SH-SY5Y (cell line): ENCODE measurements at regions not wholly inside any gene's neighbourhood (a gene's known extent, or its start where the extent isn't known, plus 50 kb on each side); places are given as distances from the start of the nearest gene placed in this dataset.

Source experiments
- GATA2 ChIP-seq: IDR thresholded peaks from 2 replicates; pipeline ENCODE4 v1.6.1; 2011; ENCODE audit warnings: mild to moderate bottlenecking, low read depth, low read length
- GATA3 ChIP-seq: IDR thresholded peaks from 2 replicates; pipeline ENCODE4 v1.6.1; 2011; ENCODE audit warnings: low read depth, mild to moderate bottlenecking, low read length, moderate library complexity

DNA sequence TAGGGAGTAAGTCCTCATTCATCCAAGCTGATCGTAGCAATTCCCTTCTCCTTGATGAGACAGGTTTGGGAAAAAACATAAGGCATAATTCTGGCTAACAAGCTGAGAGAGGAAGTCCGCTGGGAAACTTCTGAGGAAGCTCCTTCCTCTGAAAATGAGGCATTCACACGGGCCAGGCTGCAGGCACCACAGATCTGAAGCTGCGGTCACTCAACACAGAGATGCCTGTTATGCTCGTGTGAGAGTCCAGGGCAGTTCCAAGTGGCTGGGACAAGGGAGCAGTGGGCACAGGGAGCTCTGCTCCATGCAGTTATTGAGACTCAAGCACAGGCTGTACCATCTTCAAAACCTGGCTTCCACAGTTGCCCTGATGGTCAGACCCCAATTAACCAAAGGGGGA lies 200.9 kb upstream of the ID2 start:
- no peak for TF ChIP-seq GATA3
- no peak for TF ChIP-seq GATA2

DNA sequence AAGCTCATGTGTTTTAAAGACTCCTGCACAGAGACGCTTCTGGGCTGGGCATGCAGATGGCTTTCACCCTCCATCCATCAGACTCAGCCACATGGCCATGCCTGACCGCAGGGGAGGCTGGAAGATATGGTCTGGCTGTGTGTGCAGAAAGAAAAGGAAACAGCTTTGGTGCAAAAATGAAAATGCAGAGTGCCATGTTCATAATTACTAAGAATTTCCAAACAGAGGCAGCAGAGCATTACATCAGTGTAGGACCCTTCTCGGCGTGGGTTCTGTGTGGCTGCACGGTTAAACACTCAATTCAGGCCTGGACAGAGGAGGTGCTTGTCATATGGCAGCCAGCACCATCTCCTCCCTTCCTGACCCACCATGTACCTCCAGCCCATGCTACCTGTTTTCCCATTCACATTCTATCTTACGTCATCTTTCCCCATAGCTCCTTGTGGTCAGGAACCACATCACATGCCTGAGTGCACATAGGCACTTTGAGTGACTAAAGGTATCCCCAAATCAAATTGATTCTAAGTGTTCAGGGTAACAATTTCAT lies 200.3 kb upstream of the ID2 start:
- TF ChIP-seq GATA3 (no peak), GATA2 (no peak)

DNA sequence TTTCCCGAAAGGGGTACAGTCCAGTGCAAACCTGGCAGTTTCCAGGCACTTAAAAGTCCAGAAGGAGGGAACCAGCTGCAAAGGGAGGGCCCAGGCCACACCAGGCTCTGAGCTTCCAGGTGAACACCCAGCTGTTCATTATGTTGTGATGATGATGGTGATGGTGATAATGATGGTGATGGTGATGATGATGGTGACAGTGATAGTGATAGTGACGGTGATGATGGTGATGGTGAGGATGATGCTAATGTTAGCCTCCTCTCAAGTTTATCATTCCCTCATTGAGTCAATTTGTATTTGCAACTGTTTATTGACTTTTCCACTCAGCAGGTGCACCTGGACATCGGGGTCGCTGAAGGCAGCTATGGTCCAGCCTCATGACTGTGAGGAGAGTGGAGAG lies 199.4 kb upstream of the ID2 start:
- TF ChIP-seq GATA3 (no peak), GATA2 (no peak)

DNA sequence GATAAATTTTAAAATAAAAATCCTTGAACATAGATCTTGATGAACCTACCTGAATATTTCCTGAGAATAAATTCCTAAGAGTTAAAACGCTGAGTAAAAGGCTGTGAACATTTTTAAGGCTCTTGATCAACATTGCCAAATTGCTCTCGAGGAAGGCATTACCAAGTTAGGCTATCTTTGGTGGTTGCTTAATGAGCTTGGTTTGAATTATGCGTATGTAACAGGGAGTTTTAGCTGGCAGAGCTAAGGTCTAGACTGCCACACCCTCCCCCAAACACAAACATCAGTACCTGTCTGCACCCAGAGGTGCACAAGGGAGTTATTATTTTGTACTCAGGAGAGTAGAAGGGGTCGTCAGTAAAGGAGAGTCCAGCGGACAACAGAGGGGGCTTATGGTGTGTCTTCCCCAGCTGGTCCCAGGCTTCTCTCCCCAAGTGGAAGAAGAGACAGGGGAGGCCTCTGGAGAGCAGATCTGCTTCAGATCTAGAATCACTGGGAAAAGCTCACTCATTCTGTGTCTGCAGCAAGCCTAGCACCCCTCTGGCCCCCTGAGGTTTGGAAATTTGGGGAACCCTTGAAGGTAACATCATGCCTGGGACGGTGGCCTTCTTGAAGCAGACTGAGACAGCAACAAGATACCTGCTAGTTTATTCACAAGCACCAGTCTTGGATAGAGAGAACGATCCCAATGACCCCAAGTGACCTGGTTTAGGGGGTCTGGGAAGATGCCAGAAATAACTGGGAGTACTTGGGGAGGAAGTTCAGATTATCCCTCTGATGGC lies 197.2 kb upstream of the ID2 start:
- TF ChIP-seq GATA2: no peak
- TF ChIP-seq GATA3: no peak

DNA sequence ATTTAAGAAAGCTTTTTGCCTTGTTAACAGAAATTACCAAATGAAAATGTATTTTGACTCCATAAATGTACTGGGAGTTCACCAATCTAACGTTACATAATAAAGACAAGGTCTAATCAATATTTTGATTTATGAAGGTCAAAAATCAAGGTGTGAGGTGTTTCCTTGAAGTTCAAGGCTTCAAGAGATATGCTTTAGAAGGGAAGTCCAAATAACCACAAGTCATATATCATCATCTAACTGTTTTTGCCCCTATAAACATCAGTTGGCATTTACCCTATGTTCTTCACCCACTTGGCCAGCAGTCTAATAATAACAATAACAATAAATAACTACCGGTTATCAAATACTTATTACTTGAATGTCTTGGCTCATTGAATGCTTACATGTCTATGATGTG lies 196.1 kb upstream of the ID2 start:
- TF ChIP-seq GATA2 (no peak), GATA3 (no peak)

DNA sequence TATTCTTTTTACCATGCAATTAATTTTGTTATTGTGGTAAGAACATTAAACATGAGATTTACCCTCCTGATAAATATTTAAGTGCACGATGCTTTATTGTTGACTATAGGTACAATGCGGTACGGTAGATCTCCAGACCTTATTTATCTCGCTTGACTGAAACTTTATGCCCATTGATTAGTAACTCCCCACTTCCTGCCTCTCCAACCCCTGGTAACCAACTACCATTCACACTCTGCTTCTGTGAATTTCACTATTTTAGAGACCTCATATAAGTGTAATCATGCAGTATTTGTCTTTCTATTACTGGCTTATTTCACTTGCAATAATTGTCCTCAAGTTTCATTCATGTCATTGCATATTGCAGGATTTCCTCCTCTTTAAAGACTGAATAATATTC lies 195.7 kb upstream of the ID2 start:
- no peak for TF ChIP-seq GATA2
- TF ChIP-seq GATA3: no peak

DNA sequence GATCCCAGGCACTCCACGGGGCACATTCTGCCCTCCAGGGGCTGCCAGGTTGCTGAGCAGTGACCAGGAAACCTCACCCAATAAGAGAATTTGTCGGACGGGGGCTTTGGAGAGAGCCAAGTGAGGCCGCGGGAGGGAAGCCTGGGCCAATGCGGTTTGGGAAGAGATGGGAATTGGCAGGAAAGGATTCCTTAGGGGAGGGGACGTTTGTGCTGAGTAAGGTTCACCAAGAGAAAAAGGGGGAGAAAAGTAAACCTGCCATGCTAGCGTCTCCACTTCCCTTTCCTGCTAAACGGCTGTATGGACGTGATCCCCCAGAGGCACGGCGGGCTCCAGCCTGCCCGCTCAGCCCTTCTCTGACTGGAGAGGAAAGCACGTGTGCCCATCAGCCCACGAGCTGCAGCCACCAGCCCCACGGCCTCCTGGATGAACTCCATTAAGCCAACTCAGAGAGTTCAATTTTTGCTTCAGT lies 194.4 kb upstream of the ID2 start:
- no peak for TF ChIP-seq GATA2
- TF ChIP-seq GATA3: no peak

DNA sequence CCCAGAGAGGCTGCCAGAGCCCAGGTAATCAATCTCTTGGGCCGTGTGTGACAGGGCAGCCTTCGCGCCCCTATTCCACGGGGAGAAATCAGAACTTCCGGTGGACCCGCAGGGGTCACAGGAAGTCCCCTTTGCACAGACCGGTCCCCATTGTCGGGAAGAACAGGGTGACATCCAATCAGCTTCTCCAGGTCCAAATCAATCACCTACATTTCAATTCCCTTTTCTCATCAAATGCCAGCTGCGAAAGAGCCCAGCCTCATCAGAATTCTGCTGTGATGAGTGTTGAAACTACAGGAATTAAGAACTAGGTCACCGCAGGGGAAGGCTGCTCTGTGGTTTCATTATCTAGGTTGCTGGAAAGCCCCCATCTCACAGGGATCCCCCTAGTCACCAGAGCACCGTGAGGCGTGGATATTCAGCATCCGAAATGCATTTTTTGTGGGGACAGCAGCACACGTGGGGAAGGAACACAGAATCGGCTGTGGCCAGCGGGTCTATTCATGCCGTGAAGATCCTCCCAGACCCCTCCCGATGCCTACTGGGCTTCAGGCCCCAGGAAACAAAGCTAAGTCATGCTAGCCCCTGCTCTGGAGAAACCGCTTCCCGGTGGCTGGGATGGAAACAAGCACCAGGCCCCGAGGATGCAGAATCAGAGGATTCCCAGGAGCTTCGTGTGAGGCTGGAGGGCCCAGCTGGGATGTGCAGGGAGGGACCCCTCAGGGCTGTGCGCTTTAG lies 193.7 kb upstream of the ID2 start:
- no peak for TF ChIP-seq GATA3

DNA sequence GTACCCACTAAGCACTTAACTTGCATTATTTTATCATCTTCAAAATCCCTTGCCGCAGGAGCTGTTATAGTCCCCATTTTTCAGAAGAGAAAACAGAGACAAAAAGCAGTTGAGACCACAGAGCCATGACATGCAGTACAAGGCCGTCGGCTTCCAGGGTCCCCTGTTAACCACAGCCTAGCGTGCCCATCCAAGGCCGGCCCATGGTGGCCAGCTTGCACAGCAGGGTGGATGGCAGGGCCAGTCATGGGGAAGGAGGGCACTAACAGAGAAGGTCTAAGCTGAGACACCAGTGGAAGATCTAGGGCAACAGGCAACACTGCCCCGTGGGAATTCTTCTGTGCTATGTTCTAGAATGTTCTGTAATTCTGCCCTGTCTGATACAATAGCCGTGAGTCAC lies 192.6 kb upstream of the ID2 start:
- no peak for TF ChIP-seq GATA3
- TF ChIP-seq GATA2: no peak

DNA sequence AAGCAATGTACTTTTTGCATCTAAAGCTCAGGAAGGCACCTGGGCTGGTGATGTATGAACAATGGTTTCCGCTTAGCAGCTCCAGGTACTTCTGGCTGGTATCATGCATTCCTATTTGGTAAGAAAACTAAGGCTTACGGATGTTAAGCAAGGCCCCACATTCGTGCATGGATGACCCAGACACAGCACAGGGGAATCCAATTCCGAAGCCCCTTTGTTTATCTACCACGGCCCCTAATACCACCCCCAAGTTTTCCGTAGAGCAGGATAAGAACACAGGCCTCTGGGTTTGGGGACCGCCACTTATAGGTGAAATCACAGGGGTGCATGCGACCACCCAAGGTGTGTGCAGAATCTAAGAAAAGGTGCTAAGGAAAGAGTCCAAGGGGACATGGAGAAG lies 192.1 kb upstream of the ID2 start:
- TF ChIP-seq GATA2 (no peak), GATA3 (no peak)

DNA sequence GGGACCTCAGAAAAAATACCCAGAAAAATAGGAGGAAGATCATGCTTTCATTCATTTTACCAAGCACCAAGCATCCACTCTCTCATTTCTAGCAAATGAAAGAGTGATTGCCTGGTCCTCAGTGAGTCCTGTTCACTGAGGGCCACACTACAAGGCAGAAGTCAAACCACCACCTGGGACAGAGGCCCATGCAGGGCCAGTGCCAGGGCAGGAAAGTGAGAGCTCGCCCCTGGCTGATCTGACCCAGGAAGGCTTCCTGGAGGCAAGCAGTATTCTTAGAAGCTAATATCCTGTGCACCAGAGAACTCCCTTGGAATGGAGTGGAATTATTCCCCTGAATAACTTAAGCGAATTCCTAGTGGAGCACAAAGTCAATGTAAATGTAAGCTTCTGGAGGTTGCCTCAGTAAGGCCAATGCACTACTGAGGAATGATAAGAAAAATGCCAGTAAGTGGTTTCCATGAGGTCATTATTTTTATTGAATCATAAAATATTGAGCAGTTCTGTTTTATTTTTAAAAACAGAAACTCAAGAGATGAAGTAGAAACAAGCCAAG lies 191.6 kb upstream of the ID2 start:
- TF ChIP-seq GATA3 (no peak), GATA2 (no peak)

DNA sequence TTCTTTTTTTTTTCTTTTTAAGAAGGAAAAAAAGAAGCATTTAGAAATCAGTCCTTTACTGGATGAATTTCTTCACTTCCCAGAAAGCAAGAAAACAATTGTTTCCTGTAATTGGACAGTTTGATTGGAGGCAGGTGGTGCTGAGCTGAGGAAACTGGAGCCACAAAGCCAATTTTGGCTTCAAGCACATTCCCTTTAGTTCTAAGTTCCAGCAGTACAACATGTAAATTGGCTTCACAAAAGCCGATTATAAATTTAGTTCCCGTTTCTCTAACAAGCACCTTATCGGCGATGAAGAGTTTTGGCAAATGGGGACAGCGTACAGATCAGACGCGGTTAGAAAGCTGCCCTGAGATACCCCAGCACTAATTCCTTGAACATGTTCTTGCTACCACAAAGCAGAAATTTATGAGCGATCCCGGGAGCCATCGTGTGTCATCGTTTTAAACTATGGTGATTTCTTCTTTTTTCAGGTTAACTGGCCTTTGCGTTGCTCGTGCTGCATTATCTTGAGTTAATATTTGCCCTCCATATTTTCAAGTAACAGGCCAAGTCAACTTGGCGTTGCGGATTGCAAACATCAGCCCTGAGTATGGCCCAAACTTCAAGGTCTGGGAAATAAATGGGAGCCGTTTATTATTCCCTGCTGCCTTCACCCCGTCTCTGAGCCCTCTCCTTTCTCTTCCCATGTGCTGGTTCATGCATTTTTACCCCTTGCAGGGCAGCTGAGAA lies 190.4 kb upstream of the ID2 start:
- TF ChIP-seq GATA2 (no peak), GATA3 (no peak)

DNA sequence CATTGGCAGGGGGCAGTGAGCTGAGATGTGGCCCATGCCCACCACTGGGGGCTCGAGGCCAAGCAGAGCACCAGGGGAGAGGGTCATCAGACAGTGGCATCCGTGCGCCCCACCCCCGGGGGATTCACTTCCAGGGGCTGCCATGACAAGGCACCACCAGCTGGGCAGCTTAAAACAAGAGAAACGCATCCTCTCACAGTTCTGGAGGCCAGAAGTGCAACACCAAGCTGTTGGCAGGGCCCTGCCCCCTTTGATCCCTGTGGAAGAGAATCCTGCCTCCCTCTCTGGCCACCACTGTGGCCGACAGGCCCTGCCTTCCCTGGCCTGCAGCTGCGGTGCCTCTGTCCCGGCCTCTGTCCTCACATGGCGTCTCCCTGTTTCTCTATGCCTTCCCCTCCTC lies 187.7 kb upstream of the ID2 start:
- TF ChIP-seq GATA2 (no peak), GATA3 (no peak)

DNA sequence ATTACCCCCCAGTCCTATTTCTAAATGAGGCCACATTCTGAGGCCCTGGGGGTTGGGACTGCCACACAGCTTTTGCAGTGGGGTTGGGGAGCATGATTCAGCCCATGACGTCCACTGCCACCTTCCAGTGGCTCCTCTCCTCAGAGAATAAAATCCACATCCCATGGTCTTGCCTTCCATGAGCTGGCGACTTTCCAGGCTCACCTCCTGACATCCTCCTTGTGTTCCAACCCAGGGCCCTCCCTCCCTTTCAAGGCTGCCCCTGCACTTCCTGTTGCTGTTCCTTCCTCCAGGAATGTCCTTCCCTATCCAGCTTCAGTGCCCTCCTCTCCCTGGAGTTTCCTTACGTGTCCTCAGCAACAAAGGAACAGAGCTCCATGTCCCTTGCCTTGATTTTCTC lies 187.3 kb upstream of the ID2 start:
- no peak for TF ChIP-seq GATA2
- no peak for TF ChIP-seq GATA3
